Head of caudate nucleus (tissue), 42 donors: ENCODE measurements at regions not wholly inside any gene's neighbourhood (a gene's known extent, or its start where the extent isn't known, plus 50 kb on each side); places are given as distances from the start of the nearest gene placed in this dataset.

Source experiments
- DNase-seq, 42 donors: peaks; one replicate each; pipeline versions ENCODE4 v3.0.0 to v3.0.0-alpha.2; 2020 to 2021; ENCODE audit warnings: mixed read lengths in 7 of 42
- intact Hi-C: fragments of 100-400 bp; cut with DNase I; formaldehyde crosslinking; loops from one replicate; pipeline ENCODE4 v1.15.0; 2022

DNA sequence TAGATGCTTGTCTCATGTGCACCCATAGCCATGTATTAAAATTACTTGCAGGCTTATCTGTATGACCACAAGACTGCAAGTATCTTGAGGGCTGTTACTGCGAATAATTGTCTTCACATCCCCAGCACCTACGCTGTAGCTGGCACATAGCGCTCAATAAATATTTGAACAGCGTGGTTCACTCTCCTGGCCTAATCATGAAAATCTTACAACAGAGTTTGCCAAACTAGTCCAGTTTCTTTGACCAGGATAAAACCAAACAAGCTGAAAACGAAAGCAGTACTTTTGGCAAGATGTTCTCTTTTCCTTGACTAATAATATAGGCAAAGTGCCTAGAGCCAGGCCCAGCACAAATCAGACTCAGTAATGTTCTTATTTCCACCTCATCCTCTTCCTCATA is 106.7 kb downstream of the RPS29 start:
- intact Hi-C loops: no loop called here
- DNase-seq: no peak

DNA sequence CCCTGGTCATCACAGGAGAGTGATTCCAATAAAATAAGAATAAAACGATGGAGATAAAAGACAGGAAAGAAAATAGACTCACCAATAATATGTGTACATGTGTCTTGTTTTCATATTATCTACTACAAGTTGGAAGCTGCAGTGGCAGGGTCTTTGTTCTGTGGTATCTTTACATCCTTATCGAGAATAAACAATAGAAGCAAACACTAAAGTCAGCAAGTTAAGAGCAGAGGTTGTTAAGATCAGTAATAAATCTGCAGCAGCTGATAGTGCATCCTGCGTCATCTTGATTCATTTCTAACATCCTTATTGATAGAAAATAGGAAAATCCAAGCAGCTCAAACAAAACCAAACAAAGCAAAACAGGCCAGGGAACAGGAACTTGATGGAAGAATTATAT is 107.4 kb downstream of the RPS29 start:
- DNase-seq: no peak
- intact Hi-C loops: no loop called here

DNA sequence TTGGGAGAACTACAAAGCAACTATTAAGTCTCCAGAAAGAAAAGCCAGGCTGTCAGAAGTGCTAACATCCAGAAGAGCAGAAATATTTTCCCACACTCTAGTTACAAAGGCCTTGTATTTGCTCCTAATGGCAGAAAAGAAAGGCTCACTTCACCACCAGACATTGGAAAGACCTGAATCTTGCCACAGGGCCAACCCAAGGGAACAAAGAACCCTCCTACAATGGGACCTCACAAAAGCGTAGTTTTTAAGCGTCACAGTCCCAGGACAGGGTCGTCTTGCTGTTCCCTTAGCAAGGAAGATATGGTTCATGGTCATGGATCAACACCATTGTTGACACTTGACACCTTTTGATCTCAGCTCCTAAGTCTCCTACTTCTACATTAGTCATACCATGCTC is 119.1 kb downstream of the RPS29 start:
- intact Hi-C loops: no loop called here
- no peak for DNase-seq

DNA sequence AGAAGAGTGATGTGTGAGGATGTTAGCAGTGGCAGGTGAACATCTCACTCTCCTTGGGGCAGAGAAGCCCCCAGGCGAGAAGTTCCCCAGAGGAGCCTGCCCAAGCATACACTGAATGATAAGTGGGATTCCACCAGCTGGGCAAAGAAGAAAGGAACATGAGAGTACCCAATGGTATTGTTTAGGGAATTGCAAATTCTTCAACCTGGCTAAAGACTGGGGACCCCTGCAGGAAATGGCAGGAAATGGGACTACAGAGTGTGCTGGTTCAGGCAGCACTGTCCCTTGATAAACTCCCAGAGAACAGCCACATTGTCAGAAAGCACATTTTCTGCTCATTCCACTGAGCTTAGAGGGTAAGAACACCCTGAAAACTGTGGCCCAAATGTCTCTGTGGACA is 121.3 kb downstream of the RPS29 start:
- DNase-seq: no peak
- intact Hi-C loops: no loop called here

DNA sequence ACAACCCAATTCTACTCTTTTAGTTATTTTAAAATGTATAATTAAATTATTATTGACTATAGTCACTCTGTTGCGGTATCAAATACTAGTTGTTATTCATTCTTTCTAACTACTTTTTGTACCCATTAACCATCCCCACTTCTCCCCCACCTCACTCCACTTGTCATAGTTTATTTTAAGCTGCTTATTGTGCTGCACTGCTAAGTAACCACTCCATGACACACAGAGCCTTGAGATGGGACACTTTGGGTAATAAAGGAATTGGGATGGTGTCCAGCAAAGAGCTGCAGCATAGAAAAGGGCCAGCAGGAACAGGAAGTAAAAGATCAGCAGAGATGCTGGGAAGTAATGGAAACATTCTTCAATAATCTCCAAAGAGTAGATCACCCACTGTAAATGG is 123.0 kb downstream of the RPS29 start:
- DNase-seq: no peak
- intact Hi-C loops: no loop called here

DNA sequence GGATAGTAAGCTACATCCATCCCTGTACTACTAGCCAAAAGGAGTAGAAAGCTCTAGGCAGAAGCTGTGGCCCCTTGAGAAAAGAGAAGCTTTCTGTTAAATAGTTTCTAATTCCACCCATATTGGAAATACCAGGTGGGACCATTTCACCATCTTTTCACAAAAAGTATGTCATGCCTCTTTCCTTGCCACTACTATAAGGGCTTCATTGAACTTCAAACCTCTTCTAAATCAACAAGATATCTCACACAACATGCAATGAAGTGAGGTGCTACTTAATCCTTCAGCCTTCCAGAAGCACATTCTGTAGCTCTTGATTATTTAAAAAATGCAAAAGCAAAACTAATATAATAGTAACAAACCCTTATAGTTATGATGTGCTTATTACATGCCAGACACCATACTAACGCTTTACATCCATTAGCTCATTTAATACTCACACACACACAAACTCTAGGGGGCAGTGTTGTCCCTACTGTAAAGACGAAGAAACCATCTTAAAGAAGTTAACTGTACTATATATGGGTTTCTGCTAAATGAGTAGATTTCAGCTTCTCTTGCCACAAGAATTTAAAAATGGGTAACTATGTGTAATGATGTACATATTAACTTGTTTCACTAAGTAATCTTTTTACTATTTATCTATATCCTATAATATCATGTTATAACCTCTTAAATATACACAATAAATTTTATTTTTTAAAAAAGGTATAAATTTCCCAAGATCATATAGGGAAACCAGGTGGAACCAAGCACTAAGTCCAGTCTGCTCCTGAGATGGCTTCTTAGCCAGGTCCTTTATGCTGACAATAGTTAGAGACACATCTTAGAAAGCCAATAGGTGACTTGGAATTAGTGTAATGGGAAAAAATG is 124.4 kb downstream of the RPS29 start:
- intact Hi-C loops: no loop called here
- peak in 14 of 42 donors; percentile 8 to 70 (median 34) for DNase-seq

DNA sequence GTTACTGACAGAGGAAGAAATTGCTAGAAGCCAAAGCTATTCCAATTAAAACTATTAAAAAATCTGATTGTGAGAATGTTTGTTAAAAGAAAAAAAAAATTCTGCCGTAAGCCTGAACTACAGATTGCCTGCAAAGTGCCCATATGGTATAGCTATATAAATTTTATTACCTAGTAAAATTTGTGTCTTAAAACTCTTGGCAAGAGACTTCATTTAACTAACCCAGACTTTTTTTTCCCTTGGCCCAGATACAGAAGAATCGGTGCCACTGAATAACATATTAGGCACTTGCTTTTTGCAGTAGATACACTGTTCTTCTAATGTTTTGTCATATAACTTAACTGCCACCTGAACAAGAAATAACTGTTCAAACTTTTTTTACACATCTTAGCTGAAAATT is 125.5 kb downstream of the RPS29 start:
- intact Hi-C loops: no loop called here
- DNase-seq: no peak

DNA sequence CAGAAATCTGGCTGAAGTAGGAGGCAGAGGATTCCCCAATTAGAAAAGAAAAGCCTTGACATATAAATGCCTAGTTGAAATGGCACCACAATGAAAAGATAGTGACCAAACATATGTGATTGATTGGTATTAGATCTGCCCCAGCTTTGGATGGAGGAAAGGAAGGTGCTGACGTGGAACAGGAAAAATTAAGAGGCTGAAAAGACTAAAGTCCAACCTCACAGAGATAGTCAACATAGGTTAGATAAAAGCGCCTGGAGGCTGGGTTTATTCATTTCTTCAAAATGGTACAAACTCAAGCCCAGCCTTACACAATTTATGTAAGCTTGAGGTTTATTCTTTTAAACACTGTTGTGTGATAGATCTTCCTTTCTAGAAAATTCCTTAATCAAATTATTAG is 129.6 kb downstream of the RPS29 start:
- DNase-seq: no peak
- intact Hi-C loops: no loop called here

DNA sequence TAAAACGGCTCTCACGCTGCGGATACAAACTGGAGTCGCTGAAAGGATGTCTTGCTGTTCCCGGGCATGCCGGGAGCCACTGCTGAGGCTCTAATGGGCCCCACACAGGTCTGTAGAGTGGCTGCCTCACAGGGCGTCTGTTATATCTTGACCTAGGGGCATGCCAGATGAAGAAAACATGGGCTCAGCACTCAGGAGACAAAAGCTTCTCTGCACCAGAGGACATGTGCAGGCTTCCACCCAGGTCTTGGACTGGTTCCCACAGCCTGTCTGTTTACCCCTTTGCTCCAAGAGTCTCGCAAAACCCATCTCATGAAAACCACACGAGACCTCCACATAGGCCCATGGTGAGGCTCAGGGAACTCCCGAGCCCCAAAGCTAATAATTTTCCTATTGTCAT is 134.2 kb downstream of the RPS29 start:
- intact Hi-C loops: no loop called here
- DNase-seq: no peak

DNA sequence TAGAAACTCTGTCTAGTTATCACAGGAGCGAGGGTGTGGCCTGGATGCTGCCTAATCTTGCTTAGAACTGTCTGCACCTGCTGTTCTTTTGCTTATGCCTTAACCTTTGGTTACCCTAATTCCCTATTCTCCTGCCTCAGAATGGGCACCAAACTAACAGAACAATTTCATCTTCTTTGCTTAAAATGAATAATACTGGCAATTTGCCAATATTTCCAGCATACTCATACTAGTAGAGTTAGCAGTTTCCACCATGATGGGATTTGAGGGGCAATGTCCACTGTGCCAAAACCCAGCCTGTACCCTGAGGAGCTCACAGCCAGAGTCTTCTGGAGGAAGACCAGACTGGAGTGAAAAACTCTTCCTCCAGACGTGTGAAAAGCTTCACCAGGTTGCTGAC is 136.4 kb downstream of the RPS29 start:
- intact Hi-C loops: no loop called here
- no peak for DNase-seq

DNA sequence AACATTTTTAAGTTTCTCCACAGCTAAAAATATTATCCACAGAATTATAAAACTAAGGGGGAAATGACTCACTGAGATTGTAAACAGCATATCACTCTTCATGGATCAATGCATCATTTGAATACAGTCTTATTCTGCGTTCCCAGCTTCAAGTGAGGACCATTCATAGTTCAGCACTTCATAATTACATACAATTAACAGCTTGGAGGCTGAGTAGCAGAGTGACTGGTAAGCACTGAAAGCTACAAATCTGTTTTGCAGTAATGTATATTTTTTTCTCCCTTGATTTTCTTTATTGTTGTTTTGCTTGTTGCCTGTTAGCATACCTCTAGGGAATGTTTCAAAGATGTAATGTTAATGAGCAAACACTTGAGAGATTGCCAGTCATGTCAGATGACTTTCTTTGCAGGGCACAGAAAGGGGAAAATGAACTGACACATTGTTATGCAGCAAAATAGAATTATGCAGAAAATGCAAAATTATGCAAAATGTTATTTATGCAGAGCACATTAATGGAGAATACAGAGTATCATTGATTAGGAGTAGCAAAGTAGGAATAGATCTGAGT is 138.6 kb downstream of the RPS29 start:
- intact Hi-C loops: no loop called here
- no peak for DNase-seq

DNA sequence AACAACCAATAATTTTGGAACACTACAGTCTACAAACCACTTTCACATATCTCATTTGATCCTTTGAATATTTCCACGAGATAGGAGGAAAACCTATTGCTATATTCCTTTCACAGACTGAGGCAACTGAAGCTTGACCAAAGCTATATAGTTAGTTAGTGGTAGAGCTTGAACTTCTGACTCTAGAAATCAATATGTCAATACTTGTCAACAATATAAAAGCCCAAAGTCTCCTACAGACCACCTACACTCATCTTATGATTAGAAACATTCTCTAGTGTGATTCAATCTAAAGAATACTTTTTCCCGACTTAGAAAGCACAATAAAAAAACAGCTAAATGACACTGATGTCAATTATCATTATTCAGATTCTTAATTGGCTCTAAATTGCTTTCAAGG is 139.4 kb downstream of the RPS29 start:
- DNase-seq: no peak
- intact Hi-C loops: no loop called here

DNA sequence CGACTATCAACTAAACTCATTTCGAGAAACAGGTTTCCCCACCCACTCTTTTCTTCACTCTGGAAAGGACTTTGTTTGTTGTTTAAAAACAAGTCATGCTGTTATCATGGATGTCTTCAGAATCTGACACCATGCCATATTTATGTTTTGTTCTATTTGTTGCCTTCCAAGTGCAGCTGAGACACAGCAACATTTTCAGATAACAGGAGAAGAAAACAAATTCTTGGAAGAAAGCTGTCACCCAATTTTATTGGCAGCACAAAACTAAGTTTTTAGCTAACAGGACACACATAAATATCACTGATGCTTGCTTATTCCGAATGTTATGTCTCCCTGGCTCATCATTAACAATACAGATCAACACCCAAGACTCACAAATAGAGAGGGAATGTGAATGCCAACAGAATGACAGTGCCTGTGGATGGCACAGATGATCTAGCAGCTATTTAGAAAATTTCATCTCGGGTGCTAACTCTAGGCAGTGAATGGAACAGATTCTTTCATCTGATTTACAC is 147.9 kb downstream of the RPS29 start:
- no peak for DNase-seq
- intact Hi-C loops: no loop called here

DNA sequence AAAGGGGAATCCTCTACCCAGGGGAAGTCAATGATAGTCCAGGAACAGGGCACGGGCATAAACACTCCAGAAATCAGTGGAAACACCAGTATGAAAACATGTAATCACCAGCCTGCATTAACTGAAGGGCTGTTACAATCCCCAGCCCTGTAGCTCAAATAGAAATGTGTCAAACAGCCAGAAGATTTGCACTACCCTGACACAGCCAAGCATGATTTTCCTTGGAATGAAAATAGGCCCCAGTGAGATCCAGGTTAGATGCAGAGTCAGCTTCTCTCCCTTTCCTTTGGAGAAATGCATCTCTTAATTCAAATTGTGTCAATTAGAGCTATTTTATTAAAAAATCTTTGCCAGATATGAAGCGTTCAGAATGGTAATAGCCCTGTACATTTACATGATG is 158.1 kb downstream of the RPS29 start:
- no peak for DNase-seq
- intact Hi-C loops: no loop called here

DNA sequence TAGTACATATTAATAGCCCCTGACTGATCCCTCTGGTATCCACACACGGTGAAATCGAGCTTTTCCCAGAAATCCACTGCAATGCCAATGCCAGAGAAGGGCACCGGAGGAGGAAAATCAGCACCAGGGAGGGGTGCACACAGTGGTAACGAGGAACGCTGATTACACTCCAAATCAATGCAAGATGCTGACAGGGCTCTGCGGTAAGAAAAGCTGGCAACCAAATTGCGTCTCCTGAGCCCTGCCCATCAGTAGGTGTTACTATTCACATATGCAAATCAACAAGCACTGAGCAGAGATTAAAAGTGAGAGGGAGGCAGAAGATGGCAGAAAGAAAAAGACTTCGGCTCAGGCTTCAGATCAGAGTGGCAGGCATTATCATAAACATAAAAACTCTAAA is 159.1 kb downstream of the RPS29 start:
- intact Hi-C loops: no loop called here
- peak in 34 of 42 donors; percentile 5 to 77 (median 31) for DNase-seq

DNA sequence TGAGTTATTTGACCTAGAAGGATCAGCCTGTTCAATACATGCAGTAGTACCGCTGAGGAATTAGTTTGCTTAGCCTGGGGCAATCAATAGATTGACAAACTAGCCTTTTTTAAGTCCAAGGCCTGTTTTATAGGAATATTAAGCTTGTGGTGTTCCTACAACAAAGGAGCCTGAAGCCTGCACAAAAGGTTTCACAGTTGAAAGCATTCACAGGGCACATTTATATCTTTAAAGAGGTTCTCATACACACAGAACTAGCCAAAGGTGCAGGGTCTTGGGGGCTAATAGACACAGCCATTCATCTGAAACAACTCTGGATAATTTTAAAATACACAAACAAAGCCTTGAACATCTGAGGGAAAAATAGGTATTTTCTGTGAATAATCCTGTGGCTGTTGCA is 160.3 kb downstream of the RPS29 start:
- intact Hi-C loops: no loop called here
- no peak for DNase-seq

DNA sequence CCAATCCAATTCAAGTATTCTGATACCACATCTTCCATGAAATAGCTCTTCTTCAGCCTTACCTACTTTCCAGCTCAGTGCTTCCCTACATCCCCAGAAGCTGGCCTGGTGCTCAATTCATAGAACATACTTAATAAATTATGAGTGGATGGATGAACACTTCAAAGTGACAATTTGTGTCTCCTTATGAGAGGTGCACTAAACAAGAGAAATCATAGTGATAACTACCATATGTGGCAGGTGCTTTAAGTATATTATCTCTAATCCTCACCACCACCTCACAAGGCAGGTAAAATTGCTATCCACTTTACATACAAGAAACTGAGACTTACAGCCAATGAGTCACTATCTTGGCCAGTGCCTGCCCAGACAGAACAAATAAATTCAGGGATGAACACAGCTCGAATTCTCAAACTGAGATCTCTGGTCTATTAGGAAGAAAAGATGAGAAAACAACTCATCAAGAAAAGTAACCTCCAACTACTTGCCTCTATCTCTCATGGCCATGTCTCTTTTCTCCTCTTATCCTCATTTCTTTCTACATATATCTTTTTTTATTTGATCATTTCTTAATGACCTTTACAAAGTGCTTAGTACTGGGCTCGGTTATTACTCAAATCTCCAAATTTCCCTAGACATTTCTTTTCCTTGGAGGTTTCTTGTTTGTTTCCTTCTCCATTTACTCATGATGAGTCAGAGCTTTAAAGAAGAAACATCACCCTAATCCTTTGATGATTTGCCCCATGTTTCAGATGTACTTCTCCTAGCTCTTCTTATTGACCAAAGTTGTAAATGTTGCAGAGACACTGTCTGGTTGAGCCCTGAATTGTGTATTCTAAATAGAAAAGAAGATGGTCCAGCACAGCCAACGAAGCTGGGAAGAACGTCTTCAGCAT is 161.5 kb downstream of the RPS29 start:
- DNase-seq: no peak
- intact Hi-C loops: no loop called here

DNA sequence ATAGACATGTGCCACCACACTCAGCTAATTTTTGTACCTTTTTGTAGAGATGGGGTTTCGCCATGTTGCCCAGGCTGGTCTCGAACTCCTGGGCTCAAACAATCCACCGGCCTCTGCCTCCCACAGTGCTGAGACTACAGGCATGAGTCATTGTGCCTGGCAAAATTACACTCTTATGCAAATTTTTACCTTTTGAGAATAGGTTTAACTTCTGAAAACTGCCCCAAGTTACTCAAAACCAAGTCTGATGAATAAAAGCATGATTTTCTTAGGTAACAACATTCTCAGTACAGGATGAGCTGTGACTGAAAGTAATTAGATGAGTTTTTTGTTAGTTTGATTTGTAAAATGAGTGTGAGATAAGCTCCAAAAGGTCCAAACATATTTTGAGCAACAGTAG is 166.0 kb downstream of the RPS29 start:
- intact Hi-C loops: no loop called here
- DNase-seq: no peak

DNA sequence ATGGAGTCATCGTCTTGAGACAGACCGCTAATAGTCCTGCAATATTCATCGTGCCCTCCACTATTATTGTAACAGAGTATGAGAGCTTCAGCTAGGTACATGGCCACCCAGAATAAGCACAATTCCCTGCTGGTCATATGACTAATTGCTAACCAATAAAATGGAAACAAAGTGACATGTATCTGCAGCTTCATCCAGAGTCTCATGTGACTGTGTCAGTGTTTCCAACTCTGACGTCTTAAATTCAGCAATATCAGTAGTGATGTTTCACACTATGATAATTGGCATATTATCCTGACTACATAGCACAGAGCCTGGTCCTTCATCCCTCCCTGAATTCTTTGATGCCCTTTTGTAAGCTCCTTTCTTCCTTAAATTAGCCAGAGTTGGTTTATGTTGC is 167.4 kb downstream of the RPS29 start:
- DNase-seq: no peak
- intact Hi-C loops: no loop called here

DNA sequence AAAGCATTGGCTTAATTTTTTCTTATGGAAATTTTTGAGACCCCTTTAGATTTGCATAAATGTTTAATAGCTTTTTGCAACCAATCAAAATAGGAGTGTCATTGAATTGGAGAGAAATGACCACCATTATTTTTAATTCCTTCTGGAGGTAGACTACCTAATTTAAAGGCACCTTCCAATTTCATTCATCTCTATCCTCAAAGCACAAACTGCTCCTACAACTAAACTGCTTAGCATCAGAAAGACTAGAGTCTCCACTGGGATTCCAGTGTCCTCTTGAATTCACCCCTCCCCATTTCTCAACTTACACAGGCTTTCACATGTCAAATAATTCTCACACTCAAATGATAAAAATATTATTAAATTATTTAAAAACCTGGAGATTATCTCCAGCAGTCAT is 168.4 kb downstream of the RPS29 start:
- DNase-seq: no peak
- intact Hi-C loops: no loop called here
